CD4-positive, alpha-beta T cell treated with Interleukin-12 subunit alpha and Interleukin-12 subunit beta, for 1 hour (primary cell): ENCODE measurements at regions not wholly inside any gene's neighbourhood (a gene's known extent, or its start where the extent isn't known, plus 50 kb on each side); places are given as distances from the start of the nearest gene placed in this dataset.

Experiments used
- DNase-seq: peaks from one replicate; pipeline ENCODE4 v3.0.0-alpha.2; 2020

DNA sequence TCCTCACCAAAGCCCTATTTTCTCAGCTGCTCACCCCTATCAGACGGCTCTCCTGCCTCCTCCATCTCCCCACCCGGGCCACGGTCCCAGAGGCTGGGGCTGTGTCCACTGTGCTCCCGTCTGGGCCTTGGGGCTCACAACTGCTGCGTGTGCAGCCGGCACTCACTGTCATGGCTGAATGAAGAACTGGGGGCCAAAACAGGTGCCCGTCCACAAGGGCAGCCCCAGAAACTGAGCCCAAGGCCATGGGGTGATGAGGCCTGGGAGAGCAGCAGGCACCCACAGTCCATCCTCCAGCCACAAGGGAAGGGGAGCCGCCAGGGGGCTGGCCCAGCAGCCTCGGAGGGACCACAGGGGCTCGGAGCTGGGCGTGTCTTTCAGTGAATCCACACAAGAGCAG, 159.5 kb downstream of the DLL1 start:
- DNase-seq = no peak

DNA sequence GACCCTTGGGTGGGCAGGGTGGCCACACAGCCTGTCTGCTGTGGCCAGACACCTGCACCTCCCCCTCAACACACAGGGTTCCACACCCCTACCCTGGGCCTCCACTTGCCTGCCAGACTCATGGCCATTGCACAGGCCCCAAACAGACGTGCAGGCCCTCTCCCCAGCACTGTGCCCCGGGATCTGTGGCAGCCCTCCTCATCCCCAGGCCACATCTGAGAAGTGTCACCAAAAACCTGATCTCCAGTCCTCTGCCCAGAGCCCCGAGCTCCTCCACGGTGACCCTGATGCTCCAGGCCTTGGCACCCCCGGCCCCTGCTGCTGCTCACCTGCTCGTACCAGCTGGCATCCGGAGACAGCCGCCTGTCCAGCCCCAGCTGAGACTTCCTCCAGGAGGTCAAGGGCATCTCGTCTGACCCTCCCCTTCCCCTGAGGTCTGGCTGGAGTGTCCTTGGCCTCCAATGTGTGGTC, 160.1 kb downstream of the DLL1 start:
- DNase-seq = no peak

GRCh38 chr6:170130201-170130621, 160.7 kb downstream of the DLL1 start:
- DNase-seq = no peak

- DNase-seq = no peak
These were observed 161.1 kb downstream of the DLL1 start for GRCh38 chr6:170129691-170130171.

DNA sequence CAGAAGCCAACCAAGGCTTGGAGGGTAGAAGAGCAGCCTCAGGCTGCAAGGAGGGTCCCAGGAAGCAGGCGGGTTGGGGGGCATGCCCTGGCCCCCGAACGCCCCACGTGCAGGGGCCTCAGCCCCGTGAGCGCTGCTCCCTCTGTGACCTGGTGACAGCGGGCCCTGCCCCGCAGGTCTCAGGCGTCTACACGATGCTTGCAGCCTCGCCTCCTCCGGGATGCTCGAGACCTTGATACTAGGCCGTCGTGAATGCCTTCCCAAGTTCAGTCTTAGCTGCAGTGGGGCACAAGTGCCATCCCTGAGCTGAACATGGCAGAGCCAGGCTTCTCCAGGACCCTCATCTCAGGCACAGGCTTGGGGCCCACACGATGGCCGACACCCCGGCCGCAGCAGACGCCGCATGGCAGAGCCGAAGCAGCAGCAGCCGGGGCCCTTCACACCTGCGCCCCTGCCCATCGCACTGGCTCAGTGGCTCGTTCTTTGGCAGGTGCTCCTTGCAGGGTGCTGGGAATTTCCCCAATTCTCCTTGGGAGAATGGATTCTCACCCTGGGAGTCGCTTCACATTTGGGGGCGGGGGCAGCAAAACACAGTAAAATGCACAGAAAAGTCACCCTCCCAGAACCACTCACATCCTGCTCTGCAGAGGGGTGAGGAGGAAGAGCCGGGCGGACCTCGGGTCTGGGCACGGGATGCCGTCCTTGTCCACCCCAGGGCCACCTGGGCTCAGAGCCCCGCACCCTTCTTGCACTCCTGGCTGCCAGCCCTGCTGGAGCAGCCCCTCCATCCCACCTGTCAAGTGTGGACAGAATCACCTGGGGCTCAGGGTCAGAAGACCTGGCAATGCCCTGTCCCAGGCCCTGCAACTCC, 161.8 kb downstream of the DLL1 start:
- no peak for DNase-seq

DNA sequence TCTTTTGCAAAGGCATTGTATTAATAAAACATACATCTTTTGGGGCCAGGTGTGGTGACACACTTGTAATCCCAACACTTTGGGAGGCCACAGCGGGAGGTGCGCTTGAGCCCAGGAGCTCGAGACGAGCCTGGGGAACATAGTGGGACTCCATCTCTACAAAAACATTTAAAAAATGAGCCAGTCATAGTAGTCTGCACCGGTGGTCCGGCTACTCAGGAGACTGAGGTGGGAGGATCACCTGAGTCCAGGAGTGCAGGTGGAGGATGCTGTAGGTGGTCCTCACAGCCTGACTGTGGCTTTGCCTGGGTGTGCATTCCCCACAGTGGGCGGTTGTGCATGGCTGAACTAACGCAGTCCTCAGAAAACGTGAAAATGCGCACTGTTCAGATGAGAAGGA, 162.5 kb downstream of the DLL1 start:
- no peak for DNase-seq

GRCh38 chr6:170127151-170127550, 163.7 kb downstream of the DLL1 start:
- DNase-seq = no peak

DNA sequence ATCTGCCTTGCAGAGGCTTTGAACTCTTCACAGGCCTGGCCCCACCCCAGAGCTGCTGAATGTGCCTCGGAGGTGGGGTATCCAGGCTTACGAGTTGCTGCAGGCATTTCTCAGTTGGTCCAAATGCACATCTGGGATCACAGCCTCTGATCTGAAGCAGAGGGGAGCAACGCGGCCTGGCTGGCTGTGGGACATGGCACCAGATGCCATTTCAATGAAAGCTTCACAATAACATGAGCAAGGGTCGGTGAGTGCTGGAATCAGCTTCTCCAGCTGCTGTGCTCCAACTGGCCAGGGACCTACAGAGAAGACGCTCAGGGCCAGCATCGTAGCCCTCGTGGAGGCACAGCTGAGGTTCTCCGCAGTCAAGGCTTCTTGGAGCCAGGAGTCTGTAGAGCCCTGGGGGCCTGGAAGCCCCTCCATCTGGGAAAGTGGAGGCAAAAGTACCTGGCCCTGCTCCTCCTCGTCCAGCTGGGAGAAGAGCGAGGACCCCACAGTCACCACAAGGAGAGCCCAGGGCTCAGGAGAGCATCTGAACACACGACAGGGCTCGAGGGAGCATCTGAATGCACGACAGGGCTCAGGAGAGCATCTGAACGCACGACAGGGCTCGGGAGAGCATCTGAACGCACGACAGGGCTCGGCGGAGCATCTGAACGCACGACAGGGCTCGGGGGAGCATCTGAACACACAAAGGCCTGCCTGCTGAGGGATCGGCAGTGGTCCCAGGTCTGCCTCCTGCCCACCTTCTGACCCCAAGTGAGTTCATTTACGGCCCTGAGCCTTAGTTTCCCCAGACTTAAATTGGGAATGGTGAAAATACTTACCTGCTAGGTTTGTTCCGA, 165.2 kb downstream of the DLL1 start:
- DNase-seq = no peak

- DNase-seq = no peak
These were observed 166.0 kb downstream of the DLL1 start for GRCh38 chr6:170124836-170125235.

DNA sequence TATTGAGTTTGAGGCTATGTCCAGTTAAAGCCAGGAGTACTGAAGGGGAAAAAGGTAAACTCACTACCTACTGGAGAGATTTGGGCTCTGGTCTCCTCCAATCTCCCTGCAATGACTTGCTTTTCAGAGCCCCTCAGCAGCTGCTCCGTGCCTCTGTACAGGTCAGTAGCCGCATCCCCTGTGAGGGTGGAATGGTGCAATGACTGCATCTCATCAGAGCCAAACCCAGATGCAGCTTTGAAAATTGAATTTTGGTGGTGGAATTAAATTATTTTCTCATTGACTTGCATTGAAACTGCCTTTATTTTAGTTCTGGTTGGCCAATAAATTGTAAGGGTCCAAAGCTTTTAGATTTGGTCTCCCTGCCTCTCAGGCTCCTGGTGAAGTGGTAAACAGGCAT, 166.7 kb downstream of the DLL1 start:
- no peak for DNase-seq

DNA sequence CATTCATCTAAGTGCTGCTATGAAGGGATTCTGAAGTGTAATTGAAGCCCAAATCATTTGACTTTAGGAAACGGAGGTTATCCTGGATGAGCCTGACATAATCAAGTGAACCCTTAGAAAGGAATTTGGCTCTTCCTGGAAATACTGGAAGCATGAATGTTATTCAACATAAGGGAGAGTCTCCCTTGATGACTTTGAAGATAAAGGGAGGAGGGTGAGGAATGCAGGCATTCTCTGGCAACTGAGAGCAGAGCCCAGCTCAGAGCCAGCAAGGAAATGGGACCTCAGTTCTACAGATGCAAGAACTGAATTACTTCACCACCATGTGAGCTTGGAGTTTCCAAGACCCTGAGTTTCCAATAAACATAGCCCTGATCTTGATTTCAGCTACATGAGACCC, 168.2 kb downstream of the DLL1 start:
- no peak for DNase-seq

DNA sequence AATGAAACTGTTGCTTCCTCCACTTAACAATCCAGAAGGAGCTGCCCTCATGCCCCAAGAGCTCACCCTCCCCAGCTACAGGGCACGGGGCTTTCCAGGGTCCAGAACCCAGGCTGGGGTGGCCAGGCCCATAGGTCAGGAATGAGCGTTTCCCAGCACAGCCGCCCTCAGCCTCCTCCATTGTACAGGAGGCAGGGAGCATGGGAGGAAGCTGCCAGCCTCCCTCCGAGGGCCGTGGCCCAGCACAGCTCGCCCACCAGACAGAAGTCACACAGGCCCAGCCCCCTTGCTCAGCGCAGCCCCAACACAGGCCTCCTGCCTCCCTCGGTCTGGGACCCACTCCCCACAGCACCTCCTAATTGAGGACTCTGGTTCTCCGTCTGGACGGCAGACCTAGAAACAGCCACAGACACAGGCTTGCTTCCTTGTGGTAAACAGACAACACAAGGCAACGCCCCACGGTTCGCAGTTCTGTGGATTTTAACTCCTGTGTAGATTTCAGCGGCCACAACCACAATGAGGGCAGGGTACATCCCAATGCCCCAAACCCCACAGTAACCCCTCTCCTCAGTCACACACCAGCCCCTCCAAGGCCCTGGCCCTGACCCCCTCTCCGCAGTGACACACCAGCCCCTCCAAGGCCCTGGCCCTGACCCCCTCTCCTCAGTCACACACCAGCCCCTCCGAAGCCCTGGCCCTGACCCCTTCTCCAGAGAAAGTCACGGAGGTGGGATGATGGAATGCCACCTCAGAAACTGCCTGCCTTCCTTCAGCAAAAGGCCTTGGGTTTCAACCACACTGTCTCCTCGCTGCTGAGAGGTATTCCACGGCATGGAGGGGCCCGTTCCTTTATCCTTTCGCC, 173.5 kb downstream of the DLL1 start:
- DNase-seq = no peak

- no peak for DNase-seq
These were observed 174.2 kb downstream of the DLL1 start for GRCh38 chr6:170116636-170117035.

DNA sequence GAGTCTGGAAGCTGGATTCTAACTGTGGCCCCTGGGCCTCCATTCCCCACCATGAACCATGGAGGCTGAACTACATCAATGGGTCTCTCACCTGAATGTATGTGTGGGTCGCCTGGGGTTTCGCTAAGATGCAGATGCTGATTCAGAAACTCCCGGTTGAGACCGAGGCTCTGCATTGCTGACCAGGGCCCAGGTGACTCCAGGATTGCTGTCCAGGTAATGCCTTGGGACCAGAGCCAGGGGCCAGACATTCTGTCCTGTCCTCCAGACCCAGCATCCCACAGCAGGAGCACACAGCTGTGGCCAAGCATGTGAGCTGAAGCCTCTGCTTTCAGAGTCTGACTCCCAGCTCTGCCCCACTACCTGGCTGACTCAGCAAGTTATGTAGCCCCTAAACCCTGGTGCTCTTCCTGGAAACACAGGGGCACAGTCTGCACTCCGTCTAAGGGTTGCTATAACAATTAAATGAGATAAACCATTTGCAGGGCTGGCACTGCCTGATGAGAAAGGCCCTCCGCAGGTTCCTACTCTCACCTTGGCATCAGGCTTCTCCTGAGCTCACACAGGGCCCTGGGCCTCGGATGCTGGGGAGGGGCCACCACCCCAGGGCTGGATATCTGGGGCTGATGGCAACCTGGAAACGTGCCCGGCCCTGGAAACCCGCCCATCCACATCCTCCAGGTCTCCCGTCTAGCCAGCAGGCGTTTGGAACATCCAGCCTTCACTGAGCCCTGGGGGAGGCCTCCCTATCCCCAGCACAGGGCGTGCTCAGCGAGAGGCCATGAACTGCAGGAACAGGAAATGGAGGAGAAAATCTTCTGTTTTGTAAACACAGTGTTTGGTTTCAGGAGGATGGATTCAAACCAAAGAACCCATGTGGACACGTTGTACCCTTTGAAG, 175.7 kb downstream of the DLL1 start:
- DNase-seq = no peak

GRCh38 chr6:170114187-170114945, 176.5 kb downstream of the DLL1 start:
- DNase-seq = no peak

DNA sequence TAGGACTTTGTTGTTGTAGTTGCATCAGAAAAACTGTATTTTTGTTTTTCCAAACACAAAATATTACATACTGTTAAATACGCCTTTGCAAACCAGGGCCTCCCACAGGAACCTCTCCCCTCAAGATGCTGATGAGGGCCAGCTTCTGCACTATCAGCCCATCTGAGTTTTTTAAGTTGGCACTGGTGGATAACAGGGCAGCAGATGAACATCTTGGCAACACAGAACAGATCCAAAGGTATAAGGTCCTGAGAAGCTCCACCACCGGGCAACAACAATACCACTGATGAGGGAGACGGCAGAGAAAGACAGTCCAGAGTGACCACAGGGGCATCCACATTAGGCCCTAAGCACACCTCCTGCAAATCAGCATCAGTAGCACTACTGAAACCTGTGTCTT, 177.7 kb downstream of the DLL1 start:
- no peak for DNase-seq

- DNase-seq = no peak
These were observed 178.4 kb downstream of the DLL1 start for GRCh38 chr6:170112583-170112860.

GRCh38 chr6:170111816-170112582, 178.9 kb downstream of the DLL1 start:
- no peak for DNase-seq

- no peak for DNase-seq
These were observed 179.7 kb downstream of the DLL1 start for GRCh38 chr6:170111141-170111664.
